PC-3 (cell line): ENCODE measurements at regions not wholly inside any gene's neighbourhood (a gene's known extent, or its start where the extent isn't known, plus 50 kb on each side); places are given as distances from the start of the nearest gene placed in this dataset.

Source experiments
- ATAC-seq: fragments of 200-7000 bp; cut with Tn5 transposase; 2 replicates; pipeline ENCODE4 v1.9.1; 2020; ENCODE audit warnings: mild to moderate bottlenecking, moderate library complexity
- BruUV-seq: library from RNA; stranded (reverse); fragments of 400-500 nt; replicated peaks from 2 replicates; lab custom pipeline; 2021; lab: Mats Ljungman, UMichigan
- CTCF ChIA-PET: fragments of 300-600 bp; sonication (Branson Sonifier 250); formaldehyde crosslinking; loops from one replicate; lab custom pipeline; 2022; ENCODE audit warnings: antibody characterized with exemption; lab: Charles Lee
- POLR2A ChIA-PET: fragments of 300-600 bp; sonication (Branson Sonifier 250); formaldehyde crosslinking; loops from one replicate; lab custom pipeline; 2022; ENCODE audit warnings: antibody characterized with exemption; ENCODE audit not compliant: unreplicated experiment; lab: Charles Lee
- DNase-seq: peaks from one replicate; pipeline ENCODE4 v3.0.0-alpha.2; 2015
- H2AFZ ChIP-seq: fragments of 300-600 bp; sonication (generic); 2 replicates; pipeline ENCODE4 v1.6.0; 2016; ENCODE audit warnings: antibody characterized with exemption, low read length
- H3F3A ChIP-seq: fragments of 300-600 bp; sonication (generic); one replicate; pipeline ENCODE4 v1.6.0; 2017; ENCODE audit warnings: antibody characterized with exemption, low read length, control low read depth, mild to moderate bottlenecking; ENCODE audit not compliant: unreplicated experiment
- H3K27ac ChIP-seq: fragments of 300-600 bp; sonication (generic); 2 replicates; pipeline ENCODE4 v1.5.1; 2016; ENCODE audit warnings: mild to moderate bottlenecking, low read length
- H3K27me3 ChIP-seq: fragments of 300-600 bp; sonication (generic); 2 replicates; pipeline ENCODE4 v1.6.1; 2016; ENCODE audit warnings: low read length, mixed read lengths
- H3K36me3 ChIP-seq: fragments of 300-600 bp; sonication (generic); 2 replicates; pipeline ENCODE4 v1.6.1; 2016; ENCODE audit warnings: low read depth, mixed run types, low read length, mixed read lengths
- H3K4me1 ChIP-seq: fragments of 300-600 bp; sonication (generic); 2 replicates; pipeline ENCODE4 v1.5.1; 2016; ENCODE audit warnings: low read length; ENCODE audit not compliant: insufficient read depth
- H3K4me2 ChIP-seq: fragments of 300-600 bp; sonication (generic); 2 replicates; pipeline ENCODE4 v1.6.0; 2016; ENCODE audit warnings: low read length
- H3K4me3 ChIP-seq: fragments of 300-600 bp; sonication (generic); 2 replicates; pipeline ENCODE4 v1.5.1; 2016; ENCODE audit warnings: mild to moderate bottlenecking, low read length, mixed read lengths
- H3K79me2 ChIP-seq: fragments of 300-600 bp; sonication (generic); 2 replicates; pipeline ENCODE4 v1.6.1; 2017; ENCODE audit warnings: low read length, mixed read lengths
- H3K9ac ChIP-seq: fragments of 300-600 bp; sonication (generic); 2 replicates; pipeline ENCODE4 v1.6.0; 2016; ENCODE audit warnings: mild to moderate bottlenecking, low read length
- H3K9me2 ChIP-seq: fragments of 300-600 bp; sonication (generic); replicated peaks from 2 replicates; pipeline ENCODE4 v1.6.1; 2016; ENCODE audit warnings: mixed run types, low read length, mixed read lengths
- H3K9me3 ChIP-seq: fragments of 300-600 bp; sonication (generic); 2 replicates; pipeline ENCODE4 v1.6.1; 2016; ENCODE audit warnings: low read length, mixed read lengths
- H4K20me1 ChIP-seq: fragments of 300-600 bp; sonication (generic); 2 replicates; pipeline ENCODE4 v1.6.1; 2016; ENCODE audit warnings: low read length, mixed read lengths
- CTCF ChIP-seq: fragments of 300-600 bp; sonication (generic); conservative IDR thresholded peaks from 2 replicates; pipeline ENCODE4 v1.5.1; 2017; ENCODE audit warnings: antibody characterized with exemption, low read depth, mild to moderate bottlenecking, low read length
- EZH2 ChIP-seq: fragments of 300-600 bp; sonication (generic); IDR thresholded peaks from one replicate; pipeline ENCODE4 v1.6.1; 2017; ENCODE audit warnings: antibody characterized with exemption, mild to moderate bottlenecking, low read length; ENCODE audit not compliant: unreplicated experiment
- EZH2phosphoT487 ChIP-seq: fragments of 300-600 bp; sonication (generic); IDR thresholded peaks from 2 replicates; pipeline ENCODE4 v1.6.1; 2018; ENCODE audit warnings: mild to moderate bottlenecking, antibody characterized with exemption, low read length, borderline replicate concordance
- intact Hi-C: fragments of 100-400 bp; cut with micrococcal nuclease; formaldehyde crosslinking; loops from 2 replicates; pipeline ENCODE4 v1.9.0; 2023

- Histone ChIP-seq H3K9me2 (no peaks in the 10 kb centered on the region), H2AFZ (no peak overlapping the region), H3K27me3 (peaks cover 29% of the 10 kb centered on the region; the same call in 1 of the 2 replicates), H3K79me2 (no peaks in the 10 kb centered on the region), H3K9me3 (no peaks in the 10 kb centered on the region), H4K20me1 (no peaks in the 10 kb centered on the region), H3K9ac (no peak overlapping the region), H3K27ac (no peak overlapping the region), H3K4me1 (no peaks in the 10 kb centered on the region), H3F3A (no peaks in the 10 kb centered on the region), H3K4me2 (no peak overlapping the region), H3K36me3 (no peaks in the 10 kb centered on the region), H3K4me3 (no peak overlapping the region)
- CTCF ChIA-PET, result no interaction called here
- DNase-seq (no peak), ATAC-seq (no peak)
- no TSS peak for BruUV-seq
- TF ChIP-seq CTCF, result no peak
- no peak for TF ChIP-seq EZH2phosphoT487
- TF ChIP-seq EZH2, result no peak
- POLR2A ChIA-PET, result no interaction called here
- intact Hi-C loops, result no loop called here
Measured at GRCh38 chr12:3935078-3935477, 61.9 kb upstream of the PARP11 start.

- intact Hi-C loops, result no loop called here
Measured at GRCh38 chr12:3933819-3934192, 60.6 kb upstream of the PARP11 start.

More at GRCh38 chr12:3933819-3934192, 60.6 kb upstream of the PARP11 start:
- DNase-seq, result no peak
- BruUV-seq, result no TSS peak
- Histone ChIP-seq H3K9me3 (no peaks in the 10 kb centered on the region), H3K27ac (no peak overlapping the region), H3K4me3 (no peak overlapping the region), H3K9me2 (no peaks in the 10 kb centered on the region), H3F3A (no peaks in the 10 kb centered on the region), H3K9ac (no peak overlapping the region), H4K20me1 (no peaks in the 10 kb centered on the region), H3K79me2 (no peaks in the 10 kb centered on the region), H3K4me2 (no peak overlapping the region), H3K36me3 (no peaks in the 10 kb centered on the region), H2AFZ (no peak overlapping the region), H3K4me1 (no peaks in the 10 kb centered on the region), H3K27me3 (peaks cover 31% of the 10 kb centered on the region; the same call in 1 of the 2 replicates)
- ChIA-PET POLR2A (no interaction called here), CTCF (no interaction called here)
- no peak for ATAC-seq
- no peak for TF ChIP-seq EZH2phosphoT487
- TF ChIP-seq CTCF, result no peak
- no peak for TF ChIP-seq EZH2
